ENCODE measurements at regions not wholly inside any gene's neighbourhood (a gene's known extent, or its start where the extent isn't known, plus 50 kb on each side); places are given as distances from the start of the nearest gene placed in this dataset.
"Not testable (repeated sequence)": the region's sequence is repeated elsewhere in the genome, so short reads cannot be mapped to it uniquely, and the experiment has no call there.

DNA sequence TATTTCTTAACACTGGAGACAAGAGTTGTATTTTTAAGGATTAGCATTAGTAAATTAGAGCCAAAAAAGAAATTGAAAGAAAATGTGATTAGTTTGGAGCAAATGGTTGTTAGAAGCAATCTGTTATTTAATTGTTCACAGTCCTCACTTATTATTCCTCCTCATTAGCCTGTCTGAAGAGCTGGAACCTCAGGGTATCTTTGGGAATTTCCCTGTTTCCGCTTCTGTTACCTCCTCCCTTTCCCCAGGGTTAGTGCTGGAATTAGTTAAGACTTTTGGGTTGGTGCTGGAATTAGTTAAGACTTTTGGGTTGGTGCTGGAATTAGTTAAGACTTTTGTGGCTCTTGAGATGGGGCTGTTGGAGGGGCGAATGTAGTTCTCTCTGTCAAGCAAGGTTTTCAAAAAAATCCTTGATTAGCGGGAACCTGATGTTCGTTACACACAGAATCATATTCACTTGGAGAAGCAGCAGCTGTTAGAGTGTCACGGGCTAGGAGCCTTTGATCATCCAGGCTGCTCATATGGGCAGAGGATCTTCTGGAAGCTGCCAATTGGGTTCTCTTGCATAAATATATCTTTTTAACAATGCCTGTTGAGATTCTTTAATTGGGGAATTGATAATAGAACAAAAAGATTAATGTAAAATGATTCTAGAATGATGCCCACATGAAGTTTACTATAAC lies 251.0 kb upstream of the NPSR1 start:
- no peak for DNase-seq

DNA sequence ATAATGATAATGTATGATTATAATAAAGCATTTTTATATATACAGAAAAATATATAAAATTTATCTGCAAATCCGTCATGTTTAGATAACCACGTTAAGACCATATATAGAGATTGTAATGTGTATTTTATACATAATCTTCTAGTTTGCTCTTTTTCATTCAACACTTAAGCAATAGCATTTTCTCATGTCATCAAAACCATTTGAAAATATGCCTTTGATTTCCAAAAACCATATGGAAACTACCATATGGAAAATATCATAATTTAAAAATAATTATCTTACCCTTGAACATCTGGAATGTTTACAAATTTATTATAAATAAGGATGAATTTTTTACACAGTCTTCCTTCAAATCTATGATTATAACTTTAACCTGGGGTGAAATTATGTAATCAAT lies 250.4 kb upstream of the NPSR1 start:
- no peak for DNase-seq

DNA sequence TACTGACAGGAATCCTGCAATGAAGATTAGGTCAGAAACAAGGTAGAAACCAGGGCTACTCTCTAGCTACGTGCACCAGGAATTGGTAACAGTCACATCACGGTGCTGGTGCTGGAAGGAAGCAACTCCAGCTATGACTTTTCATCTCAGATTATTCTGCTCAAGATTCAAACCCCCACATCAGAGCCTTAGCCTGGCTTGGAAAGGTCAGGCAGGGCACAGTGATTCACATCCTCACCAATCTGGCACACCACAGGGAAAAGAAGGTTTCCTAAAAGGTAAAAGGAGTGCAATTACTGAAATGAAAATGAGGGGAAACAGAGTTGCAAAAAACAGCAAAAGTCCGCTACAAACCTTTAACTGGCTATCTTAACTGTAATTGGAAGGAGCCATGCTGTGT lies 240.2 kb upstream of the NPSR1 start:
- no peak for DNase-seq

DNA sequence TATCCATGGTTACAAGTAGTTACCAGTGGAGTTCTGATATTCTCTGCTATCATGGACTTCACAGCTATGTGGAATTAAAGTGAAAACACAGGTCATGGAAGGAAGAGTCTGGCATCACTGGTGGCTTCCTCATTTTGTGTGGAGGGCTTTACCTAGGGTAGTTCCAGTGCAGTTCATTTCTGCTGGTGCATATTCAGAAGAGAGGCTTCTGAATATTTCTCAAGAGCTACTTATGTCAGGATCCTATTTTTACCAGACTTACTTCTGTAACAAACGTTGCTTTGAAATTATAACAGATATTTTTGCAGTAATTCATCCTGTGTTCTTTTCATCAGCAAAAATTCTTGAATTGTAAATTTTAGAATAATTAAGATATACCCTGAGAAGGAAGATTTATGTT lies 236.5 kb upstream of the NPSR1 start:
- DNase-seq = no peak

DNA sequence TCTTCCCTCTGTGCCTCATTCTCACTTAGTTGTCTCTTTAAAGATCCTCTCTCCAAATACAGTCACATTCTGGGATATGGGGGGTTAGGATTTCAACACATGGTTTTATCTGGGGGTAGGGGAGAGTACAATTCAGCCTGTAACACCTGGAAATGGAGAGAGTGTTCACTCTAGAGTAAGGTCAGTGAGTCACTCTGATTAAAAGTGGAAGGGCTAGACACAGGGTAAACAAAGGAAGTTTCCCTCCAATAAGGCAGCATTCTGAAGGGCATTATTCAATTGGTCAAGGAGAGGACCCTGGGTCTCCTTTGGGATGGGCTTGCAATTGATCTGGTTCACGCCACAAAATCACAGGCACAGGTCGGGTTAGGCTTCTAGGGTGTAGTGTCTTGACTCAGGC lies 232.8 kb upstream of the NPSR1 start:
- DNase-seq = no peak

DNA sequence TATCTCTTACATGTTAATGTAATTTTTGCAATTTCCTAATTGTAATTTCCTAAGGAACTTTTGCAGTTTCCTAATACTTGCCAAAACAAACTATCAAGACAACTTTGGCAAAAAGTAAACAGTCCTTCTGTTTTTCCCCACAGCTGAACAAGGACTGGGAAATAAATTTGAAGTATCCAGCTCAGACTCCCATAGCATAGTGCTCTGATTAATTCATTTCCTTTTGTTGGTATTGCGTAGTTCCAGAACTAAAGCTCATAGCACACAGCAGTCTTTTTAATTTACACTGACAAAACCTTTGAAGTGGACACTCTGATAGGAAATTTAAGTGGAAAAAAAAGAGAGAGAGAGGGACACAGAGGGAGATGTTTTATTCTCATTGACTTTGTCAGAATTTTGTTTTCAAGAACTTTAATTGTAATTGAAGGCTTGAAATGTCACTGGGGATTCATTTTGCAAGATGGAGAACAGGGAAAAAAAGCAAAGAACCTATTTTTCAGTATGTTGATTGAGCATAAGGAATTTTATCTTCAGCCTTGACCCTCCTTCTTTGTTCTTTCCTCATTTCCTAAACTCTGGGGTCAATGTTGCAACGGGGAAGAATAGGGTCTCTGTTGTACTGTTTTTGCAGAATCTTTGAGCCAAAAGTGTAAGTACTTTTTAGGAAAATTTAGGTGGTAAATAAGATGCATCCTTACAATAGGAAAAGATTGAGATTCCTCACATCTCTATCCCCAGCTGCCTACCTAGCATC lies 232.2 kb upstream of the NPSR1 start:
- DNase-seq = no peak

DNA sequence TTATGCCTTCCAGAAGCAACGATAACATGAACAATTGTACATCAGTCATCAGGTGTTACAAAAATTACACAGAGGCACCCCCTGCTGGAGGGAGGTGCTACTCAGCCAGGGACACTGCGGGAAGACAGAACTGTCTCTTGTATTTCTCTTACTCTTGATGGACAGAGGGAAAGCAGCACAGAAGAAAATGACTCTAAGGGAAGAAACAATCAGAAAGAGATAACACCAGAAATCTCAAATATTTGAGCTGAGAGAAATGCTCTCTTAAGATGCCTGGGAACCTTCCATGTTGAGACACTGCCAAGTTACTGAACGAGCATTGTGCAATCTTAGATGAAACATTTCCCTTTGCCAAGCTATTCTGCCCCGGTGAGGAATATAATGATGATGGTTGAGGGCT lies 227.6 kb upstream of the NPSR1 start:
- no peak for DNase-seq

DNA sequence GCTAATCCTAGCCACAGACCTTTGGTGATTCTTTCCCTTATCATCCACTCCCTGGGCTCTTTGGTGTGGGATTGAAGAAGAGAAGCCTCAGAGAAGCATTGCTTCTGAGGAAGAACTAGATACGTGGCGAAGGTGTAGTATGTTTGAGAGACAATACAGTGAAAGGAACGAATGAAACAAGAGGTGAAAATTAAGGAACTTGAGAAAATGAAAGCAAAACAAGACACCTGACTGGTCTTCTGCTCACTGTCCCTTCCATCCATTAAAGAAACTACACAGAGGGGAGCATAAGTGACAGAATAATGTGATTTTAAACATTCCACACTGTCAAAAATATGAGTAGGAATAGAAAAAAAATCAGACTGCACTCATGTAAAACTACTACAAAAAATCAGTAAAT lies 219.6 kb upstream of the NPSR1 start:
- DNase-seq = no peak

DNA sequence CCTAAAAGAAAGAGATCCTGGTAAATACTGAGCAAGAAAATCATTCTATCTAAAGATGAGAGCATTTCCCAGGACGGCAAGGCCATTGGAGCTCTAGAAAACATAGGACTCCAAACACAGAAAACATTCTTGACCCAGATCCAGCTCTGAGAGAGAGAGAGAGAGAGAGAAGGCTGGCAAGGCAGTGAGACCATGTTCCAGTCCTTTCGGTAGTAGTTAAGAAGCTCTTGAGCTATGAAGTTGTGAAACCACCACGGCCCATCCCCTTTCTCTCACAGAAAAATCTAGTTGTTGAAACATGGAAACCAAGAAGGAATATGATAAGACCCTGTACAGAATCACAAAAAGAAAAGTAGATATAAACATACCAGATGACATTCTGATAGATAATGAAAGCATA lies 212.4 kb upstream of the NPSR1 start:
- no peak for DNase-seq

DNA sequence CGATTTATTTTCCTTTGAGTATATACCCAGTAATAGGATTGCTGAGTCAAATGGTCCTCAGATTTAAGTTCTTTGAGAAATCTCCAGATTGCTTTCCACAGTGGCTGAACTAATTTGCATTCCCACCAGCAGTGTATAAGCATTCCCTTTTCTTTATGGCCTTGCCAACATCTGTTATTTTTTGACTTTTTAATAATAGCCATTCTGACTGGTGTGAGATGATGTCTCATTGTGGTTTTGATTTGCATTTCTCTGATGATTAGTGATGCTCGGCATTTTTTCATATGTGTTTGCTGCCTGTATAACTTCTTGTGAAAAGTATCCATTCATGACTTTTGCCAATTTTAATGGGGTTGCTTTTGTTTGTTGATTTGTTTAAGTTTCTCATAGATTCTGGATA lies 209.5 kb upstream of the NPSR1 start:
- not testable (repeated sequence) for DNase-seq

DNA sequence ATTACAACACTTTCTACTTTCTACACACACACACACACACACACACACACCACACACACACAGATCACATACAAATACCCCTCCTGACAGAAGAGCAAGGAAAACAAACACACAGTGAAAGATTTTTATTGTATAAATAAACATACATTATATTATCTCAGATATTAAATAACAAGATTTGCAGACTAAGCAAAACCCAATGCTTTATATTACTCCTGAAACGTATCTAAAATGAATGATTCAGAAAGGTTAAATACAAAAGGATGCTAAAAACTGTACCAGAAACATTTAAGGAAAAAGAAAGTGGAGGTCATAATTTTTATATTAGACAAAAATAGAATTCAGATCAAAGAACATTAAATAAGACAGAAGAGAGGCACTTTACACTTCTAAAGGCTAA lies 208.3 kb upstream of the NPSR1 start:
- DNase-seq = no peak

DNA sequence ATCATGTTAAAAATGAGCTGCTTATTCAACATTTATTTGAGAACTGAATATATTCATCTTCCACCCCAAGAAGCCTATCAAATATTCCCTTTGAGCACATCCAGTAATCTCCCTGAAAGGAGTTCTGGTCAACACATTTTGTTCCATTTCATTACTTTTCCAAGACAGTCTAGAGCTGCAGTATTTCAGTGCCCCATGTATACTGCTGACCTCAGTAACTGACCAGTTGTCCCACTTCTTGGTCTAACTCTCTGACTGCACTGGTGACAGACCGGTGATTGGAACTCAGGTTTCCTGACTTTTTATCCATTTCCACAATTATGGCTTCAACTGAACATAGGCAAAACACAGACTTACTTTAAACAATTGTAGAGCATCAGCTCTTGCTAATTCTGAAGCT lies 206.8 kb upstream of the NPSR1 start:
- DNase-seq = no peak

DNA sequence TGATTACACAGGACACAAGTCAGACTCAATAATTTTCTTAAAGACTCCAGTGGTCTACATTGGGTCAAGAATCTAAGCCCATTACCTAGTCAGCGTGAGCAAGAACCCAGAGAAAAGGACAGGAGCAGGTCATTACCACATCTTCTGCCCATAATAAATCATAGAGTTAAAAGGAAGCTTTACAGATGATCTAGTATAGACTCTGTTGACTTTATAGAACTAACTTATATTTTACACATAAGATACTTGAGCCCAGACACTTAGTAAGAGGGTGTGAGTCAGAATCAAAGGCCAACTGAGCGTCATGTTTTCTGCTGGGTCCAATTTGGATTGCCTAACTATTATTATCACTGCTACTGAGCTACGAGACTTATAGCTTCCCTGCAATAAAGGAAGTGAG lies 206.1 kb upstream of the NPSR1 start:
- DNase-seq = no peak

DNA sequence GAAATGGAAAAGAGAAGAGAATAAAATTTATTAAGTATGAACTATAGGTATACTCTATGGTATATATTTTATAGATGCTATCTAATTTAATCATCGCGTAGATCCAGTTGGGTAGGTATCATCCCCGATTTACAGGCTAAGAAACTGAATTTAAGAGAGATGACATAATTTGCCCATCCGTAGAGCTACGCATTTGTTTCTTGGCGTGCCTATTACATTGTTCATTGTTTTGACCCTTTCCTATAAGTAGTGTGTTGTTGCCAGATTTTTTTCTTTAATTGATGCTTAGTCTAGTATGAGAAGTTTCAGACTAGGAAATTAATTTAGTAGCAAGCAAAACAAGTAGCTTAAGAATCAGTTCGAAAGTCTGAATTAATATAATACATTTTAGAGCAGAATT lies 205.7 kb upstream of the NPSR1 start:
- DNase-seq = no peak

DNA sequence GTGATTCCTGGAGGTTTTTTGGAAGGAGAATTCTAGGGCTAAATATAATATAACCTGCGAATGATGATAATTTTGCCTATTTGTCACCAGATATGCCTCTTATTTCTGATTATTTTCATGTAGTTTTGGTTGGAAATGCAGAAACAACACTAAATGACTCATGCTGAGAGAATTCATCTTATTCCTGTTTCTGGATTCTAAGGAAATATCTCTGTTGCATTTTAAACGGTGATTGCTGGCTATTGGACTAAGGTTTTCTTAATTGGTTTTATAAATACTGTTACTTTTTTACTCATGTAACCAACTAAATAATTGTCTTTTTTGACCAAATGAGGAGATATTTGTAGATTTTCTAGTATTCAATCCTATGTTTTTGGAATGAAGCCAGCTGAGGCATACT lies 204.9 kb upstream of the NPSR1 start:
- DNase-seq = no peak

DNA sequence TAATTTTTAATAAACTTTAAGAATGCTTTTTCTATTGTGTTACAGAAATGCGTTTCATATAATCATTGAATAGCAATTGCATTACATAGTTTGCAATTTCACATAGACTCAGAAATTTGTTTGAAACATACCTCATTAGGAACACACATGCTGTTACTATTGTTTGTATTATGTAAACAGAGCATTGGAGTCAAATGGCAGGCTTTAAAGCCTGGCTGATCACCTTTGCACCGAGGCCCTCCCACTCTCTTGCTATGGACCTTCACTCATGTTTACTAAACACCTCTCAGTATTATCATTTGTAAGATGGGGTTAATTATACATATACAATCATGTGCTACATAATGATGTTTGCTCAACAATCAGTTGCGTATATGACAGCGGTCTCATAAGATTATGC lies 203.6 kb upstream of the NPSR1 start:
- peak; percentile 69 for DNase-seq

DNA sequence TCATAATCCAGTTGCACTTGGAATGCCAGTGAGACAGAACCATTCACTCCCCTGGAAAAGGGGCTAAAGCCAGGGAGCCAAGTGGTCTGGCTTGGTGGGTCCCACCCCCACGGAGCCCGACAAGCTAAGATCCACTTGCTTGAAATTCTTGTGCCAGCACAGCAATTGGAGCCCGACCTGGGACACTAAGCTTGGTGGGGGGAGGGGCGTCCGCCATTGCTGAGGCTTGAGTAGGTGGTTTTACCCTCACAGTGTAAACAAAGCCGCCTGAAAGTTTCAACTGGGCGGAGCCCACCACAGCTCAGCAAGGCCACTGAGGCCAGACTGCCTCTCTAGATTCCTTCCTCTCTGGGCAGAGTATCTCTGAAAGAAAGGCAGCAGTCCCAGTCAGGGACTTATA lies 200.7 kb upstream of the NPSR1 start:
- no peak for DNase-seq

DNA sequence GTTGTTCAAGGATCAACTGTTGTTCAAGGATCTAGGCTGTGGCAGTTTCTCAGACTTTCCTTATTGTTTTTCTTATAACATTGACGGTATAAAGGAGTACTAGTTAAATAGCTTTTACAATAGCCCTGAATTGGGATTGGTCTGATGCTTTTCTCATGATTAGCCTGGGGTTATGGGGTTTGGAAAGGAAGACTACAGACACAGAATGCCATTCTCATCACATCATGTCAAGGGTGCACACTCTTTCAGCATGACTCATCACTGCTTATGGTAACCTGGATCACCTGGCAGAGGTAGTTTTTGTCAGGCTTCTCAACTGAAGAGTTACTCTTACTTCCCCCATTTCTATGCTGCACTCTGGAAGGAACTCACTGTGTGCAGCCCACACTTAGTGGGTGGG lies 194.2 kb upstream of the NPSR1 start:
- DNase-seq = no peak

DNA sequence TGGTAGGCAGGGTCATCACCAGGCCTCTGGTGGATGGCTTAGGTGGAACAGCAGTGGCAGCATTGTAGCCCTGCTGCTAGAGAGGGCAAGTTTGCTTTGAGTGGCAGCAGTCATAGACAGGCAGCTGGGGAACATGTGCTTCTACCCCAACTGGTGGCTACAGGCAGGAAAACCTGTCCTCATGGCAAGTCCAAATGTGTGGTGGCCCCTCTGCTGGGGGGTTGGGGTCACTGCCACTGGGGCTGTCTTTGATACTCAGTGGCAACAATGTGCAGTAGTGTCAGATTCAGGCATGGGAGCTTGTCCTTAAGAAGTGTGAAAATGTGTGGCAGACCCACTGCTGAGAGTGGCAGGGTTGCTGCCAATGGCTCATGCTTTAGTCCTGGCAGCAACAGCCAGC lies 186.2 kb upstream of the NPSR1 start:
- no peak for DNase-seq

DNA sequence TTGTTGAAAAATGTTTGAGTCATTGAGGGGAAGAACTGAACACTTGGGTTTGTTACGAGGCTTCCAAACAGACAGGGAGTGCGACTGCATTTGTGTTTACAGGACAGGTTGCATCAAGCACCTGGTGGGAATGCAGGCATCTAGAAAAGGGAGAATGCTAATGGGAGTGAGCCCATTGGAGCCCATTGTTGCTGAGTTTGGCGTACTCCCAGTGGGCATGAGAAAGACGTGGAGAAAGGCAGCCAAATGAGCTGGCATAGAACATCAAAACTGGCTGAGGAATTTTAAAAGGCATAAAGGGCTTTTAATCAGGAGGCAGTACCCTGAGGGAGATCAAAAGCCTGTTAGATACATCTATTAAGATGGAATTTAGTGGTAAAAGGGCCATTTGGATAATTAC lies 171.6 kb upstream of the NPSR1 start:
- DNase-seq = peak; percentile 92

DNA sequence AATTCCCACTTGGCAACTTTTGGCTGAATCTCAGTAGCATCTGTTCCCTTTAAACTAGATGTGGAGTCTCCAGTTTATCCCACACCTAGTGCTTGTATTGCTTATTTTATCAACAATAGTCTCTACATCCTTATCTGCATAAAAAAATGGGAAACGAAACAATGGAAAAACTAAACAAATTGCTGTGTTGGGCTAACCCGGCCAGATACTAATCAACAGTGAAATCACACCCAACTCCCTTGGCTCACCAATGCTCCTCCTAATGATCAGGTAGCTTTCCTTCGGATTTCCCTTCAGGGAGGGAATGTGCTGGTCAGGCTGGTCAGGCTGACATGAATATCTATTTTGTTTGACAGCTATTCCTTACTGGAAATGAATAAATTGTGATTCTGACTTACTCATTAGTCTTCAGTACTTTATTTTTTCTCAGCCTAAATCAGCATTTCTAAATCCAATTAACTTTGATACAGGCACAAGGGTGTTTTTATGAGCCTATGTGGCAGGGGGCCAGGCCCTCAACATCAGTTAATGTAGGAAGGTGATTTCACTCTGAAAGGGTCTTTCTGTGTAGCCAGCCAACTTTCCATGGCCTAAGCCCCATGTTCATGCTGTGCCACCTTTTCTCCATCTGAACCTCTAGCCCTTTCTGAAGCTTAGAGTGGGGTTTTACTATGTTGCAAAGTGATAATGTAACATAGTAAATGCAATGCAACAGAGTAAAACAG lies 170.5 kb upstream of the NPSR1 start:
- peak; percentile 62 for DNase-seq

DNA sequence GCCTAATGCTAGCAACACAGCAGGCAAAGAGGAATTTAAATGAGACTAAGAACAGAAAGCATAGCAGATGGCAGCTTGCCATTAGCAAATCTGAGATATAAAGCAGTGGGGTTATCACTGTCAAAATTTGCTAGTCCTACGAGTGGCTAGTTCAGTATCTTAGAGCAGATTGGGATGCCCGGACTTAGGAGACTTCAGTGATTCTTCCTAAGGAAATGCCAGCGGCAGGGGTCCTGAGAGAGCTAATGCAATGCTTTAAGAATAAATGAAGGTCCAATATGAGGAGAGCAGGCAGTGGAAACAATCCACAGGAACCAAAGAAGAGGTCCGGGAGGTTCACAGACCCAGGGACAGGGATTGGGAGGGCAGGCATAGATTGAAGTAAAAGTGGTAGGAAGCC lies 169.3 kb upstream of the NPSR1 start:
- no peak for DNase-seq

DNA sequence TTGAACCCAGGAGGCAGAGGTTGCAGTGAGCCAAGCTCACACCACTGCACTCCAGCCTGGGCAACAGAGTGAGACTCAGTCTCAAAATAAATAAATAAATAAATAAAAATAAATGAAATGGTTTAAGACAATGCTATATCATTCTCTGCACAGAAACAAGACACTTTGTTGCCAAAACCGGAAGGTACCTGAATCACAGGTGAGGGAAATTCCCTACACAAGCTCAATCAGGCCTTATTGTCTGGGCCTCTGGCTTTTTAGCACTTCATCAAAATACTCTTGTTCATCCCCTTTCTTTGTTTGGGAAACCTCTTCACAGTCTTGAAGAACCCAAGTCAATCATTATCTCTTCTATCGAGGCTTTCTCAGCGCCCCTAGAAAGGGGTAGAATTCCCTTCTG lies 166.1 kb upstream of the NPSR1 start:
- no peak for DNase-seq

DNA sequence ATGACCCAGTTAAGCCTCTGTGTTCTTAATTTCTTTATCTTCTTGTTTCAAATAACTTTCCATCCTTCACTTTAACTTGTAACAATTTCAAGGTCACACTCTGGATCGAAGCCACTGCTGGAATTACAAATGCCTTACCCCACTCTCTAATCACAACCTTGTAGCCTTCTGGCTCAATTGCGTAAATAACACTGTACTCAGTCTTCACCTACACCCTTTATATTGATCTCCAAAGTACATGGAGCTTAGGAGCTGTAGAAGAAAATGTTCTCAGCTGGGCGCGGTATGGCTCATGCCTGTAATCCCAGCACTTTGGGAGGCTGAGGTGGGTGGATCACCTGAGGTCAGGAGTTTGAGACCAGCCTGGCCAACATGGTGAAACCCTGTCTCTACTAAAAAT lies 164.3 kb upstream of the NPSR1 start:
- DNase-seq = no peak
